Nephron progenitor cell (in vitro differentiated cells): ENCODE measurements at regions not wholly inside any gene's neighbourhood (a gene's known extent, or its start where the extent isn't known, plus 50 kb on each side); places are given as distances from the start of the nearest gene placed in this dataset.

Experiments
- DNase-seq: peaks from one replicate; pipeline ENCODE4 v3.0.0; 2021
- H3K27ac Mint-ChIP-seq: 2 replicates; pipeline ENCODE4 v1.8.0; 2021; ENCODE audit warnings: mild to moderate bottlenecking, moderate library complexity, mixed read lengths
- H3K27me3 Mint-ChIP-seq: 2 replicates; pipeline ENCODE4 v1.8.0; 2021; ENCODE audit warnings: mild to moderate bottlenecking, low read depth, mixed read lengths; ENCODE audit not compliant: poor library complexity
- H3K36me3 Mint-ChIP-seq: 2 replicates; pipeline ENCODE4 v1.8.0; 2021; ENCODE audit warnings: low read depth, mixed read lengths
- H3K4me1 Mint-ChIP-seq: 2 replicates; pipeline ENCODE4 v1.8.0; 2021; ENCODE audit warnings: mixed read lengths
- H3K4me3 Mint-ChIP-seq: 2 replicates; pipeline ENCODE4 v1.8.0; 2021; ENCODE audit warnings: mild to moderate bottlenecking, moderate library complexity, mixed read lengths
- H3K9me3 Mint-ChIP-seq: 2 replicates; pipeline ENCODE4 v1.8.0; 2021; ENCODE audit warnings: mild to moderate bottlenecking, moderate library complexity, mixed read lengths
- TF ChIP-seq, protein P1 (sequence below): fragments of 200-600 bp; sonication (generic); IDR thresholded peaks from 2 replicates; pipeline ENCODE4 v1.5.0; 2021; ENCODE audit warnings: antibody characterized with exemption

DNA sequence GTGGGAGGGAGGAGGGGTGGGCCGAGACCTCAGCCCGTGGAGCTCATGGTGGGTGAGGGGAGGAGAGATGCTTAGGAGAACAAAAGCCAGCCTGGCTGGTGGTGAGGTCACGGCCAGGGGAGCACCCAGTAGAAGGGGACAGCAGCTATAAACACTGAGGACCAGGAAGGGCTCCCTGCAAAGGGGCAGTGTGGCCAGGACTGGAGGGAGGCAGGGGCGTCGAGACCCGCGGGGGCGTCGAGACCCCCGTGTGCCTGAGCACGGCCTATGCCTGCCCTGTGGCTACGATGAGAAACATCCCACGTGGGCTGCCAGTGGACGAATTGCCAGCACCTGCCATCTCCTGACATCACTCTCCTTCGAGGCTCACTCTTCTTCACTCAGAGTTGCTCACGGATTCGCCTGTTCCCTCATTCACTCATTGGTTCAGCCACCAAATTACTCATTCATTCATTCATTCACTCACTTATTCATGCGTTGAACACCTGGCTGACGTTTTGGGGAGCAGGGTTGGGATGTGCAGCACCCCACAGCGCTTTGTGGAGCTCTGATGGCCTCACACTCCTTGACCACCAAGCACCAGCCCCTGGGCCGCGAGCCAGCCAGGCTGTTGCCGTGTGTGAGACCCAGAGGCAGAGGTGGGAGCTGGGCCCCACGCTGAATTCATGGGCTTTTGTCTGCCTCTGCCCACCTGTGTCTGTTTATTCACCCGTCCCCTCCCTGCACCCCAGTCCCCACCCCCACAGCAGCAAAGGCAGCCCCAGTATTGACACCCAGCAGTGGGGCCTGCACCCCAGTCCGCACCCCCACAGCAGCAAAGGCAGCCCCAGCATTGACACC is 61.2 kb upstream of the BHLHE23 start:
- H3K27me3 Mint-ChIP-seq = peaks cover 62% of the 10 kb centered on the region
- DNase-seq = no peak
- H3K4me3 Mint-ChIP-seq = no peak overlapping the region

DNA sequence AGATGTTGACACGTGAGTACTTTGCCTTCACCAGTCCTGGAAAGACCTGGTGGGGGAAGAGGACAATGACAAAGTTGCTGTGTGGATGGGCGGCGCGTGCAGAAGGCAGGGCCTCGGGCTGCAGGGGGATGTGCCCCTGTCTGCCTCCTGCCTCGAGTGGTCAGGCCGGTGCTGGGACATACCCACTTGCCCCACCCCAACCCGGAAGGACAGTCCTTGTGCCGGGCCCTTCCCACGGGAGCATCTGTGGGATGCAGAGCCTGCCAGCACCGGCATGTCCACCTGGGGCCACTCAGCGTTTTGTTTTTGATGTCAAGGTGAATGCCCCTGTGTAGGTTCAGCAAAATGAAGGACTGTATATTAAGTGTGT is 60.5 kb upstream of the BHLHE23 start:
- Mint-ChIP-seq H3K4me1 (no peaks in the 10 kb centered on the region), H3K4me3 (no peak overlapping the region), H3K36me3 (no peaks in the 10 kb centered on the region), H3K9me3 (peaks cover 7% of the 10 kb centered on the region), H3K27ac (no peak overlapping the region), H3K27me3 (peaks cover 60% of the 10 kb centered on the region)
- DNase-seq = no peak
- TF ChIP-seq, protein P1, sequence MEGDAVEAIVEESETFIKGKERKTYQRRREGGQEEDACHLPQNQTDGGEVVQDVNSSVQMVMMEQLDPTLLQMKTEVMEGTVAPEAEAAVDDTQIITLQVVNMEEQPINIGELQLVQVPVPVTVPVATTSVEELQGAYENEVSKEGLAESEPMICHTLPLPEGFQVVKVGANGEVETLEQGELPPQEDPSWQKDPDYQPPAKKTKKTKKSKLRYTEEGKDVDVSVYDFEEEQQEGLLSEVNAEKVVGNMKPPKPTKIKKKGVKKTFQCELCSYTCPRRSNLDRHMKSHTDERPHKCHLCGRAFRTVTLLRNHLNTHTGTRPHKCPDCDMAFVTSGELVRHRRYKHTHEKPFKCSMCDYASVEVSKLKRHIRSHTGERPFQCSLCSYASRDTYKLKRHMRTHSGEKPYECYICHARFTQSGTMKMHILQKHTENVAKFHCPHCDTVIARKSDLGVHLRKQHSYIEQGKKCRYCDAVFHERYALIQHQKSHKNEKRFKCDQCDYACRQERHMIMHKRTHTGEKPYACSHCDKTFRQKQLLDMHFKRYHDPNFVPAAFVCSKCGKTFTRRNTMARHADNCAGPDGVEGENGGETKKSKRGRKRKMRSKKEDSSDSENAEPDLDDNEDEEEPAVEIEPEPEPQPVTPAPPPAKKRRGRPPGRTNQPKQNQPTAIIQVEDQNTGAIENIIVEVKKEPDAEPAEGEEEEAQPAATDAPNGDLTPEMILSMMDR = no peak

More for the DNA sequence above, 61.2 kb upstream of the BHLHE23 start:
- H3K27ac Mint-ChIP-seq = no peak overlapping the region
- no peaks in the 10 kb centered on the region for H3K36me3 Mint-ChIP-seq
- H3K4me1 Mint-ChIP-seq = no peaks in the 10 kb centered on the region
- TF ChIP-seq, protein P1 = no peak
- peaks cover 7% of the 10 kb centered on the region for H3K9me3 Mint-ChIP-seq

DNA sequence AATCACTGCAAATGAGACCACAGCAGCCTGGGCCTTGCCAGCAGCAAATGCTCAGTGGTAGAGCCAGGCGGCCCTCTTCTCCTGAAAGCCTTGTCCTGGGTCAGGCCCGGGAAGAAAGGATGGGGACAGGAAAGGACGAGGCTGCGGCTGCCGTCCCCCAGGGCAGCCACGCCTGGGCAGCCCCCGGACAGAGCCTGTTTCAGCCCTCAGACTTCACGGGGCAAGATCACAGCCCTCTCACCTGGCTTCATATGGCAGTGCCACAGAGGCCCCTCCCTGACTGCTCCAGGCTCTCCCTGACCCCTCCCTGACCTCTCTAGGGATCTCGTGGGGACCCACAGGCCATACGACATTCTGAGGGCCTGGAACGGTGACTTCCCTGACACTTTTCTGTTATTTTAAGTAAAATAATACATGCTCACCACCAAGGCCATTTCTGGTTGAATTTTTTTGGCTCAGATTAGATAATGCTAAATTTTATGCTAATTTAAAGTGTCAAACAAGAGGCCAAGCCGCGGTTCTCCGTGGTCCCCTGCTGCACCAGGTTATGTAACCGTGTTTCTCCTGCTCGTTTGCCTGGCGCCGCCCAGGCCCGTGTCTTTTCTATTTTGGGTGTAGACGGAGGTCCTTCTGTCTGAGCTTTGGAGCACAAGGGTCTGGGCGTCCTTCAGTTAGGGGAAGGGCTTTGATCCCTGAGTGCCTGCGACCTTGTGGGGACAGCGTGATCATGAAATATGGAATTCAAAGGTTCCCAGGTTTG is 59.9 kb upstream of the BHLHE23 start:
- Mint-ChIP-seq H3K4me3 (no peak overlapping the region), H3K4me1 (no peaks in the 10 kb centered on the region), H3K27ac (no peak overlapping the region), H3K27me3 (peaks cover 62% of the 10 kb centered on the region), H3K36me3 (no peaks in the 10 kb centered on the region), H3K9me3 (peaks cover 11% of the 10 kb centered on the region)
- DNase-seq = no peak
- TF ChIP-seq, protein P1 = no peak

DNA sequence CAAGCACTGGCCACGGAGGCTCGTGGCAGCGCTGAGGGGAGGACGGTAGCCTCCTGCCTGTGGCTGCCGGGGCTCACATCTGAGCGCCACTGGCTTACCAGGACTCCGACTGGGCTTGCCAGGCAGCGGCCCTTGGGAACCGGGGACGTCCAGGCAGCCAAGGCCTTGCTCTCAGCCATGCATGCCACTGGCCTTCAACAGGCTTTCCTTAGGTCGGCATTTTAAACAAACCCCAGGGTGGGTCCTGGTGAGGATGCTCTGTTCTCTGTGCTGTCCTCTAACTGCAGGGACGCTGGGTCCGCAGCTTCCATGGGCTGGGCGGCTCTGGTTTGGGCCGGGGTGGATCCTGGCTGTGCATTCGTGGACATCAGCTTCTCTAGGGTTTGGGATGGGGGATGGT is 59.1 kb upstream of the BHLHE23 start:
- no peak for DNase-seq
- Mint-ChIP-seq H3K4me3 (no peak overlapping the region), H3K27ac (no peak overlapping the region), H3K4me1 (no peaks in the 10 kb centered on the region), H3K27me3 (peaks cover 62% of the 10 kb centered on the region), H3K36me3 (no peaks in the 10 kb centered on the region), H3K9me3 (peaks cover 12% of the 10 kb centered on the region)
- TF ChIP-seq, protein P1 = no peak

DNA sequence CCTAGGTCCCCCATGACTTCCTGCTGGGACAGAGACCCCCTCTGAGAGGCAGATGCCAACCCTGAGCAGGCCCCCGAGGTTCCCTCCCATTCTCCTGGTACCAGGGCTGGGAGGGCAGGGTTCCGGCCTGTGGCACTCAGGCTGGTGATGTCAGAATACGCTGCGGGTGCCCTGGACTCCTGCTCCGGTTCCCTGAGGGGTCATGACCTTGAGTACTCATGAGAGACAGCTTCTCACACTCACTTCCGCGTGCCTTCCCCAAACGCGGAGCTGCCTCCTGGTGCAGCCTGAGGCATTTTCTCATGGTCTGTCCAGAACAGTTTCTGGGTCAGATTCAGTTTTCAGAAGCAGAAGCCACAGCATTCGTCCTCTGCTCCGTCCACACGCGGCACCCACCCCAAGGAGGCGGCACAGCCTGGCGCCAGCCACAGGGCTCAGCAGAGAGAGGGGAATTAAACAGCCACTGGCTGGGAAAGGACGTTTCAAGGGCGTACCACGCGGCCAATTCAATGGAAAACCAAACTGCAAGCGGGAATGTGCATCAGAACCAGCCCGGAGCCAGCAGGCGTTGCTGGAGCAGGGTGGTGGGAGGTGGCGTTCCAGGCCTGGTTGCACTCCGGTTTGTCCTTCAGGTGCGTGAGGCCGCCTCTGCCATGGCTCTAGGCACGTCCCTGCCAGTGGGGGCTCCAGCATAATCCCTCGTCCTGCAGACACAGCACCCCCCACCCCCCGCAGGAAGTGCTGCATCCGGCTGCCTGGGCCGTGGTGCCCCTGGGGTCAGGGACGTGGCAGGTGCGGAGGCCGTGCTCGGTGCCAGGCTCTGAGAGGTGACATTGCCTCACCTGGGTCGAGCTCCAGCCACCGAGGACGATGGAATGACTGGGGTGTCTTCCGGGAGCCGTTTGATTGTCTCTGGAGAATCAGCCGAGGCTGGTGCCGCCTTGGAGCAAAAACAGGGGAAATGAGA is 58.3 kb upstream of the BHLHE23 start:
- H3K4me1 Mint-ChIP-seq = no peaks in the 10 kb centered on the region
- no peak overlapping the region for H3K4me3 Mint-ChIP-seq
- H3K9me3 Mint-ChIP-seq = peaks cover 12% of the 10 kb centered on the region
- no peak overlapping the region for H3K27ac Mint-ChIP-seq
- no peaks in the 10 kb centered on the region for H3K36me3 Mint-ChIP-seq
- no peak for DNase-seq
- TF ChIP-seq, protein P1 = no peak
- H3K27me3 Mint-ChIP-seq = peaks cover 57% of the 10 kb centered on the region
